Left renal cortex interstitium (tissue), 4 donors: ENCODE measurements at regions not wholly inside any gene's neighbourhood (a gene's known extent, or its start where the extent isn't known, plus 50 kb on each side); places are given as distances from the start of the nearest gene placed in this dataset.
"Not testable (repeated sequence)": the region's sequence is repeated elsewhere in the genome, so short reads cannot be mapped to it uniquely, and the experiment has no call there.

Experiments used
- DNase-seq, 4 donors: peaks; one replicate each; pipeline ENCODE4 v3.0.0-alpha.2; 2013; ENCODE audit warnings: low read depth in 4 of 4, low spot score in 2 of 4, missing footprints in 1 of 4

DNA sequence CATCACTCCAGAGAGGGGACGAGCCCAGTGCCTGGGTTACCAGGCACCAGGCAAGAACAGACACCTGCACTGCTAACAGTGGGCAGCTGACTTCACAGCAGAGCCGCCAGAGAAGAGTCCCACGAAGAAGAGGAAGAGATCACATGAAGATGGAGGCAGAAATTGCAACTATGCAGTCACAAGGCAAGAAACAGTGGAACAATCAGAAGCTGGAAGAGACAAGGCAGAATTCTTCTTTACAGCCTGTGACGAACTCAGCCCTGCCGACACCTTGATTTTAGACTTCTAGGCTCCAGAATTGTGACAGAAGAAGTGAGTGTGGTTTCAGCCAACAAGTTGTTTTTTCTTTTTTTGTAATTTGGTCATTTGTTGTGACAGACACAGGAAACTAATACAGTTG lies 59.2 kb downstream of the IL12A start:
- no peak for DNase-seq

DNA sequence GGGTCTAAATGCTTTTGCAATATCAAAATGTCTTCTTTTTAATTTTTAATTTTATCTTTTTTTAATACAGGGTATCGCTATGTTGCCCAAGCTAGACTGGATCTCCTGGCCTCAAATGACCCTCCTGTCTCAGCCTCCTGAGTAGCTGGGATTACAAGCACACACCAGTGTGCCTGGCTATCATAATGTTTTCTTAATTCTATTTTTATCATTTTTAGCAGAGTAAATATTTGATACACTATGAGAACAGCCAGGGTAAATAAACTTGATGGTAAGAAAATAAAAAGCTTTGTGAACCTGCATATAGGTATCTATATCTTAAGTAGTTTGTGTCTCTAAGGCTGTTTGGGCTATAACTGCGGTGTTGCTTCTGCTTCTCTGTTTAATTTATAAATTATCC lies 60.4 kb downstream of the IL12A start:
- DNase-seq = no peak

DNA sequence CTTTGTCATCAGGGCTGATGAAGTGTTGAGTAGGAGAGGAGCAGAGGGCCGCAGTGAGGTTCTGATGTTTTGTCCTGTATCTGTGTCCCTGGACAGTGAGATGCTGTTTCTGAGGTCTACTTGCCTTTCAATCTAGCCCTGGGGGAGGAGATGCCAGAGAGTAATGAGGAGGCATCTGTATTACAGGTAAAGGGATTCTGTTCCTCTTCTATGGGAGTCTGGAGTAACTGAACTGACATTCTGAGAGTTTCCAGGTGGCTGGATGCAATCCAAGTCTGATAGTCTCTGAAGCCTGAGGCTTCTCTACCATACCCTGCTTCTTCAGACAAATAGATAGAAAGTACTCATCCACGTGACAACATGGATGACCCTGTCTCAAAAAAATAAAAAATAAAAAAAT lies 60.9 kb downstream of the IL12A start:
- peak in 1 of 4 donors; percentile 13 for DNase-seq

DNA sequence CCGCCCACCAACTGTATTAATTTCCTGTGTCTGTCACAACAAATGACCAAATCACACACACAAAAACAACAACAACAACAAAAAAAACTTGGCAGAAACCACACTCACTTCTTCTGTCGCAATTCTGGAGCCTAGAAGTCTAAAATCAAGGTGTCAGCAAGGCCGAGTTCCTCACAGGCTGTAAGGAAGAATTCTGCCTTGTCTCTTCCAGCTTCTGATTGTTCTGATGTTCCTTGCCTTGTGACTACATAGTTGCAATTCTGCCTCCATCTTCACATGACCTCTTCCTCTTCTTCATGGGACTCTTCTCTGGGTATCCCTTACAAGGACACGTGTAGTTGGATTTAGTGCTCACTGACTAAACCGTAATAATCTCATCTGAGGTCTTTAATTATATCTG lies 61.4 kb downstream of the IL12A start:
- no peak for DNase-seq

DNA sequence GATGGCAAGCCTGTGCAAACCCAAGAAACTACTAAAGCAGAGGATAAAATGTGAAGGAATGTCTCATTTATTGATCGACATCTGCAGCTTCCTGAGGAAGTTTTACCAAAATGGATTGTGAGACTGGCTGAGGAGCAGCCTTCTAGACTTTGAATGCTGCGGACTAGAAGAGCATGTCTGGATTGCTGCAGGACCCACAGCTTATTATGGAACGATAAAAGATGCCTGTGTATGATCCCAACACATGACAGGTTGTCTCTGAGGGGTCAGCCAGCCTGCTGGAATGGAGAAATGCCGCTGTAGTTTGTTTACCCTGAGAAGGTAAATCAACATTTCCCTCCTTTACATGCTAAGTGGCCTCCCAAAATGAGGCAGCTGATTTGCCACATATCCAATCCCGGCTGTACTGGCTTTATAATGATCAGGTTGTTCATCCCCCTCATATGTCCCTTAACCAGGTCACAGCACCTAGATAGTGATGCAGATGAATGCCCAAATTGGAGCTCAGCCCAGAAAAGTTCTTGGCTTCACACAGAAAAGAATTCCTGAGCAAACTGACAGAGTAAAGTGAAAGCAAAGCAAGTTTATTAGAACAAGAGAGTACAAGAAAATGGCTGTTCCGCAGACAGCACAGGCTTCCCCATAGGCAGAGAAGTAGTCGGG lies 63.9 kb downstream of the IL12A start:
- no peak for DNase-seq

DNA sequence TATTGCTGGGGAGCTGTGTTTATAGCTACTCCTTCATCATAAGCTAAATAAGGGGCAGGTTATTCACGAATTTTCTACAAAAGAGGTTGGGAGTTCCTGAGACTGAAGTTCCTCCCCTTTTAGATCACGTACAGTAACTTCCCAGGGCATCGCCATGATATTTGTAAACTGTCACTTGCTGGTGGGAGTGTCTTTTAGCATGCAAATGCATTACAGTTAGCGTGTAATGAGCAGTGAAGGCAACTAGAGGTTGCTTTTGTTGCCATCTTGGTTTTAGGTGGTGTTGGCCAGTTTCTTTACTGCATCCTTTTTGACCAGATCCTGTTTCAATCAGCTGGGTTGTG lies 64.4 kb downstream of the IL12A start:
- DNase-seq = no peak

DNA sequence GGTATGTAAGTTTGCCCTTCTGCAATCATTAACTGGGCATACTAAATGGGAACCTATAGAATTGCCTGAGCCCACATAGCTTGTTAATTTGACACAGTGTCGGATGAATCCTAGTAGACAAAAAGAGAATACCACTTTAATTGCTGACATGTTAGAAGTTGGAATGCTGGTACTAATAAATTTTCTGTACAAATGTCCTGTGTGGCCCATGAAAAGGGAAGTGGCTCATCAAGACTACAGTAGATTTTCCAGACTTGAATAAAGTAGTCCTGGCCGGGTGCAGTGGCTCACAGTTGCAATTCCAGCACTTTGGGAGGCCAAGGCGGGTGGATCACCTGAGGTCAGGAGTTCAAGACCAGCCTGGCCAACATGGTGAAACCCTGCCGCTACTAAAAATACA lies 66.2 kb downstream of the IL12A start:
- not testable (repeated sequence) for DNase-seq

DNA sequence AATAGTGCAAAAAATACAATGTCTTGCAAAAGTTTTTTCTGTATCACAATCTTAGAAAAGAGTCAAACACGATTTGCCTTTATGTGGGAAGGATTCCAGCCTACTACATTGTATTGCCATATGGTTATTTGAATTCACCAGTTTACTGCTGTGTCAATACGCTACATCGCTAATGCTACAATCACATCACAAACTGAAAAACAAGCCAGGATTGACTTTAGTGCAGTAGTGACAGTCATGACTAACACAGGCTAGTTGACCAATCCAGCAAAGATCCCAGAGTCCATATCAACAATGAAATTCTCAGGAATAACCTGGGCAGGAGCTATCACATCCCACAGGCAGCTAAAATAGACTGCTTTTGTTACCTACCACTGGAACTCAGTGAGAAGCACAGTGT lies 67.0 kb downstream of the IL12A start:
- no peak for DNase-seq

DNA sequence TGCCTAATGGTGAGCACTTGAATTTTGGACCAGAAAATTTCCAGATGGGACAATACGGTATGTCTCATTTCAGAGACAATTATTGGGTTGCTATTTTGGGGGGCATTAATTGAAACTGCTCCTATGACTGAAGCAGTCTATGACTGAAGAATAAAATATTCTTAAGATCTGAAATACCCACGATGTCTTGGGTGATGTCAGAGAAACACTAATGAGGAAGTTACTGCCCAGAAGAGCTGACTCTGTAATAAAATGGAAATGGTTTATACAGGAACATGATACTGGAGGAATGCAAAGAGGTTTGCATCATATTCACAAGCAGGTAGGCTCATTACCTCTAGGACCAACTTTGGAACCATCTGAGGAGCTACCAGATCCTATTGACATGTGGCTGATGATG lies 68.7 kb downstream of the IL12A start:
- no peak for DNase-seq

DNA sequence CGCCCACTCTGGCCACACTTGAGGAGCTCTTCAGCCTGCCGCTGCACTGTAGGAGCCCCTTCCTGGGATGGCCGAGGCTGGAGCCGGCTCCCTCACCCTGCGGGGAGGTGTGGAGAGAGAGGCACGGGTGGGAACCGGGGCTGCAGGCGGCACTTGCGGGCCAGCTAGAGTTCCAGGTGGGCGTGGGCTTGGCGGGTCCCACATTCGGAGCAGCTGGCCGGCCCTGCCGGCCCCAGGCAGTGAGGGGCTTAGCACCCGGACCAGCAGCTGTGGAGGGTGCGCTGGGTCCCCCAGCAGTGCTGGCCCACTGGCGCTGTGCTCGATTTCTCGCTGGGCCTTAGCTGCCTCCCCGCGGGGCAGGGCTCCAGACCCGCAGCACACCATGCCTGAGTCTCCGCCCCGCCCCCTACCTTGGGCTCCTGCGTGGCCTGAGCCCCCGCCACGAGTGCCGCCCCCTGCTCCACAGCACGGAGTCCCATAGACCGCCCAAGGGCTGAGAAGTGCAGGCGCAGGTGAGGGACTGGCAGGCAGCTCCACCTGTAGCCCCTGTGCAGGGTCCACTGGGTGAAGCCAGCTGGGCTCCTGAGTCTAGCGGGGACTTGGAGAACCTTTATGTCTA lies 71.9 kb downstream of the IL12A start:
- DNase-seq = no peak

DNA sequence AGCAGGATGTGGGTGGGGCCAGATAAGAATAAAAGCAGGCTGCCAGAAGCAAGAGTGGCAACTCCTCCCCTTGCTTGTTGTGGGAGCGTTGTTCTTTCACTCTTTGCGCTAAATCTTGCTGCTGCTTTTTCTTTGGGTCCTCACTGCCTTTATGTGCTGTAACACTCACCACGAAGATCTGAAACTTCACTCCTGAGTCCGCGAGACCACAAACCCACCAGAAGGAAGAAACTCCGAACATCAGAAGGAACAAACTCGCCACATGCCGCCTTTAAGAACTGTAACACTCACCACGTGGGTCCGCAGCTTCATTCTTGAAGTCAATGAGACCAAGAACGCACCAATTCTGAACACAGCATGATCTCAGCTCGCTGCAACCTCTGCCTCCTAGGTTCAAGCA lies 72.9 kb downstream of the IL12A start:
- no peak for DNase-seq

DNA sequence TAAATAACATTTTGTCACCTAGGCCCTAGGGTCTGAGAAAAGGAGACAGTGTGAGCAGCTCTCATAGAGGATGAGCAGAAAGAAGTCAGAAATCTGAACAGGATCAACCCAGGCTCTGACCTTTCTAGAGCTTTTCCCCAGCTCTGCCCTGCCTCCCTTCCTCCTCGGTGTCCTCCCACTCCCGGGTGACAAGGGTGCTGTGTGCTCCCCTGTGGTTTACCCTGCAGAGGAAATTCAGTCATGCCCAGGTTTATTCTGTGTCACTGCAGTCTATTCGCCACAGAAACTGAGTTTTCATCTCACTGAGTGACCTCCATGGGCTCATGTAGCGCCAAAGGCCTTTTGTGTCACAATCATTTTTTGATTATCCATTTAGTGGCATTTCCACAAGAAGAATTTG lies 76.6 kb downstream of the IL12A start:
- no peak for DNase-seq

DNA sequence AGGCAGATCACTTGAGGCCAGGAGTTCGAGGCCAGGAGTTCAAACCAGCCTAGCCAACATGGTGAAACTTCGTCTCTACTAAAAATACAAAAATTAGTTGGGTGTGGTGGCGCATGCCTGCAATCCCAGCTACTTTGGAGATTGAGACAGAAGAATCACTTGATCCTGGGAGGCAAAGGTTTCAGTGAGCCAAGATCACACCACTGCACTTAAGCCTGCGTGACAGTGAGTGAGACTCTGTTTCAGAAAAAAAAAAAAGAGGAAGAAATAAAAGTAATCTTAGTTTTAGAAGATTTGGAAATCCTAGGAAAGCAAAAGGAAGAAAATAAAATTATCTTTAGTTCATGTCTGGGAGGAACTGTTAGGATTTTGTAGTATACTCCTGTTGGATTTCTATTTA lies 77.2 kb downstream of the IL12A start:
- no peak for DNase-seq

DNA sequence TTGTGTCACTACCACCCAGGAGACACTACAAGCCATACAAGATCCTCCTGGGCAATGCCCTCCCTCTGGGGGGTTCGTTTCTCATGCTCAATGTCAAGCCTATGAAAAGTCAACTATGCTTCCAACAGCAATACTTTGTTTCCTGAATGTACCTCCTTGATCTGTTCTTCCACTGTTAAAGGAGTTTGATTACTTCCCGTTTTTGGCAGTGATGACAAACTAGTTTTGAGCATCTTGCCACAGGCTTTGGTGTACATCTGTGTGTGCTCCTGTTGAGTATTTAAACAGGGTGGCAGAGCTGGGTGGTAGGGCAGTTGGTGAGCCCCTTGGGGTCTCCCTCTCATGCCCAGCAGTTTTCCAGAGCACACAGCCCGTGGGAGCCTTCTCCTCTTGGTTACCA lies 81.4 kb downstream of the IL12A start:
- DNase-seq = no peak

DNA sequence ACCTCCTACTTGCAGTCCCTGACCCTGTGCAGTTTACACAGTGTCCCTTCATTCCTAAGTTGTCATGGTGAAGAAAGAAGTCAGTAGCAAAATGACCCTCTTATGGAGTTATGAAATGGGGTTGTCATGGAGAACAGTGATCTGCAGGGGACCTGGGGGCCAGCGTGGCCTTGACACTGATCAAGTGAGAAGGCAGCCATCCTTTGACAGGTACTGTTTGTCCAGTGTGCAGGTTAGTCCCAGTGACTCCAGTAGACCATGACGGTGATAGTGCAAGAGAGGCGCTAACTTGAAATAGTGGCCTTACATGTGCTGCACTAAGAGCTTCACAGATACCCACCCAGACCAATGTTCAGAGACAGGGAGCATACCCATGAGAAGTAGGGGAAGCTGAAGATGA lies 87.9 kb downstream of the IL12A start:
- DNase-seq = no peak

DNA sequence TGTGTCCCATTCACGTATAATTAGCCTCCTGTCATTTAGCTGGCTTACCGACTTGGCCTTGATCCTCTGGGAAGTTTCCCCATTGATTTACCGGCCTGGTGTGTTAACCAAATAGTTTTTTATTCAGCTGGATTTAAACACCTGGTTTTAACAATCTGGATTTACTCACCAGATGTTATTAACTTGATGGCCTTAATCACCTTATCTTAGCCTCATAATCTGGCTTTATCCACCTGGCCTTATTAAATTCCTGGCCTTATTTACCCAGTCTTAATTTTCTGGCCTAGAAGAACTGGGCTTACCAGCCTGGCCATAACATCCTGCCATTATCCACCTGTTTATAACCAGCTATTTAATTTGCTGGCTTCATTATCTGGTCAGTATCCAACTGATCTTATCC lies 89.9 kb downstream of the IL12A start:
- no peak for DNase-seq

DNA sequence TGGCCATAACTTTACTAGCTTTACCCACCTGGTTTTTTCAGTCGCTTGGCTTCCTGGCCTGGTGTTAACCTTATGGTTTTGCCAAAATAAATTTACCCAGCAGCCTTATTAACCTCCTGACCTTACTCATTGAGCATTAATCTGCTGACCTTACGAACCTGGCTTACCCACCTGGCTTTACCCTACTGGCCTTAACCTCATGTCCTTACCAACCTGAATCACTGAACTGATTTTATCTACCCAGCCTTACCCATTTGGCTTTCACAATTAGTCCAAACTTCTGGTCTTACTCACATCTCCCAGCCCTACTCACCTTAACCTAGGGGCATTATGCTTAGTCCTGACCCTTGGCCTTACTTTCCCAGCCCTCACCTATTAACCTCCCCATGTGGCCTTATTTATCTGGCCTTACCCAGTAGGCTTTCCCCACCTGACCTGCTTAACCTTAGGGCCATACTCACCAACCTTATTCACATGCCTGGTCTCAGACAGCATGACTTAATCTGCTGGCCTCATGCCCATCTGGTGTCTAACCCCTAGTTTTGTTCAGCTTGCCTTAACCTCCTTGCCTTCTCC lies 93.4 kb downstream of the IL12A start:
- no peak for DNase-seq

DNA sequence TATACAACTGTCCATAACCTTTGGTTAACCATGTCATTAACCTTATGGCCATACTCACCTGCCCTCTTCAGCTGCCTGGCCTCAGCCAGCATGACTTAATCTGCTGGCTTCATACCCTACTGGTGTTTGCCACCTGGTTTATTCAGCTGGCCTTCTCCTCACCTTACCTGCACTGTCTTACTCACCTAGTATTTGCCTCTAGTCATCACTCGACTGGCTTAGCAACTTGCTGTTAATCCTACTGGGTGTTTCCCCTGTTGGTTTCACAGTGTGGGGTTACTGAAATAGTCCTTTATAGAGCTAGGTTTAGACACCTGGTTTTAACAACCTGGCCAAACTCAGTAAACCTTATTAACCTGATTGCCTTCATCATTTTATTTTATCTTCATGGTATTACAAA lies 96.4 kb downstream of the IL12A start:
- DNase-seq = no peak

DNA sequence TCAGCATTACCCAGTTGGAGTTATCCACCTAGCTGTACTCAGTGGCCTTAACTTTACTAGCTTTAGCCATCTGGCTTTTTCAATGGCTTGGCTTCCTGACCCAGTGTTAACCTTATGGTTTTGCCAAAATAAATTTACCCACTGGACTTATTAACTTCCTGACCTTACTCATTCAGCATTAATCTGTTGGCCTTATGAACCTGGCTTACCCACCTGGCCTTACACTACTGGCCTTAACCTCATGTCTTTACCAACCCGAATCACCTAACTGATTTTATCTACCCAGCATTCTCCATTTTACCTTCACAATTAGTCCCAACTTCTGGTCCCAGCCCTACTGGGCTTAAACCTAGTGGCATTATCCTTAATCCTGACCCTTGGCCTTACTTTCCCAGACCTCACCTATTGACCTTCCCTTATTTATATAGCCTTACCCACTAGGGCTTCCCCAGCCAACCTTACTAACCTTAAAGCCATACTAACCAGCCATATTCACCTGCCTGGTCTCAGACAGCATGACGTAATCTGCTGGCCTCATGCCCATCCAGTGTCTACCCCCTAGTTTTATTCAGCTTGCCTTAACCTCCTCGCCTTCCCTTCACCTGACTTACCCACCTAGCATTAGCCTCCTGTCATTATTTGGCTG lies 100.0 kb downstream of the IL12A start:
- DNase-seq = no peak

DNA sequence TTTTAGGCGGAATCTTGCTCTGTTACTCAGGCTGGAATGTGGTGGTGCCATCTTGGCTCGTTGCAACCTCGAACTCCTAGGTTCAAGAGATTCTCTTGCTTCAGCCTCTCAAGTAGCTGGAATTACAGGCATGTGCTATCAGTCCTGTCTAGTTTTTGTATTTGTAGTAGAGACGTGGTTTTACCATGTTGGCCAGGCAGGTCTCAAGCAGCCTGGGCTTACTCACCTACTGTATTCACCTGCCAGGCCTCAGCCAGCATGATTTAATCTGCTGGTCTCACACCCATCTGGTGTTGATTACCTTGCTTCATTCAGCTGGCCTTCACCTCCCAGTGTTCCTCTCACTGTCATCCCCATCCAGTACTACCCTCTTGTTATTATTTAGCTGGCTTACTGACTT lies 102.0 kb downstream of the IL12A start:
- no peak for DNase-seq

DNA sequence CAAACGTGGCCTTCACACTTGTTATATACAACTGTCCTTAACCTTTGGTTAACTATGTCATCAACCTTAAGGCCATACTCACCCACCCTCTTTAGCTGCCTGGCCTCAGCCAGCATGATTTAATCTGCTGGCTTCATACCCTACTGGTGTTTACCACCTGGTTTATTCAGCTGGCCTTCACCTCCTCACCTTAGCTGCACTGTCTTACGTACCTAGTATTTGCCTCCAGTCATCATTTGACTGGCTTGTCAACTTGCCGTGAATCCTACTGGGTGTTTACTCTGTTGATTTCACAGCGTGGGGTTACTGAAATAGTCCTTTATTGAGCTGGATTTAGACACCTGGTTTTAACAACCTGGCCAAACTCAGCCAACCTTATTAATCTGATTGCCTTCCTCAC lies 102.8 kb downstream of the IL12A start:
- no peak for DNase-seq

DNA sequence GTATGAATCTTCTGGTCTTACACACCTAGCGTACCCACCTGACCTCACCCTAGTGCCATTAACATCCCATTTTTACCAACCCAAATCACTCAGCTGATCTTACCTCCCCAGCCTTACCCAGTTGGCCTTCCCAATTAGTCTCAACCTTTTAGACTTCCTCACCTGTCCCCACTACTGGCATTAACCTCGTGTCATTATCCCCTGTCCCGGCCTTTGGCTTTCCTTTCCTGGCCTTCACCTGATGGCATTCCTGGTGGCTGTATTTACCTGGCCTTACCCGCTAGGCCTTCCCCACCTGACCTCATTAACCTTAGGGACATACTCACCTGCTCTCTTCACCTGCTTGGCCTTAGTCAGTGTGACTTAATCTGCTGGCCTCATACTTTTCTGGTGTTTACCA lies 104.1 kb downstream of the IL12A start:
- DNase-seq = no peak
